Esophagus muscularis mucosa (tissue), 4 donors: ENCODE measurements at regions not wholly inside any gene's neighbourhood (a gene's known extent, or its start where the extent isn't known, plus 50 kb on each side); places are given as distances from the start of the nearest gene placed in this dataset.

Experiments used
- EP300 ChIP-seq: sonication (generic); formaldehyde crosslinking; IDR thresholded peaks from one replicate; pipeline ENCODE4 v1.6.1; 2017; ENCODE audit warnings: antibody characterized with exemption
- POLR2A ChIP-seq: fragments of 450-650 bp; IDR thresholded peaks from one replicate; pipeline ENCODE4 v1.6.1; 2017; ENCODE audit warnings: antibody characterized with exemption, moderate library complexity, mild to moderate bottlenecking, low read depth
- POLR2AphosphoS5 ChIP-seq, 2 donors: sonication (generic); formaldehyde crosslinking; IDR thresholded peaks; one replicate each; pipeline ENCODE4 v1.6.1; 2017; ENCODE audit warnings: antibody characterized with exemption in 2 of 2
- TF ChIP-seq, protein P1 (sequence below), 3 experiments: fragments of 200-600 bp in 2 of 3; fragments of 450-650 bp in 1 of 3; sonication (generic) in 2 of 3; IDR thresholded peaks; one replicate each; pipeline ENCODE4 v1.5.1; 2017 to 2019; ENCODE audit warnings: antibody characterized with exemption in 3 of 3, mild to moderate bottlenecking in 2 of 3, moderate library complexity in 1 of 3

GRCh38 chr10:64867501-64867962 lies 1346.3 kb downstream of the REEP3 start:
- TF ChIP-seq, protein P1, sequence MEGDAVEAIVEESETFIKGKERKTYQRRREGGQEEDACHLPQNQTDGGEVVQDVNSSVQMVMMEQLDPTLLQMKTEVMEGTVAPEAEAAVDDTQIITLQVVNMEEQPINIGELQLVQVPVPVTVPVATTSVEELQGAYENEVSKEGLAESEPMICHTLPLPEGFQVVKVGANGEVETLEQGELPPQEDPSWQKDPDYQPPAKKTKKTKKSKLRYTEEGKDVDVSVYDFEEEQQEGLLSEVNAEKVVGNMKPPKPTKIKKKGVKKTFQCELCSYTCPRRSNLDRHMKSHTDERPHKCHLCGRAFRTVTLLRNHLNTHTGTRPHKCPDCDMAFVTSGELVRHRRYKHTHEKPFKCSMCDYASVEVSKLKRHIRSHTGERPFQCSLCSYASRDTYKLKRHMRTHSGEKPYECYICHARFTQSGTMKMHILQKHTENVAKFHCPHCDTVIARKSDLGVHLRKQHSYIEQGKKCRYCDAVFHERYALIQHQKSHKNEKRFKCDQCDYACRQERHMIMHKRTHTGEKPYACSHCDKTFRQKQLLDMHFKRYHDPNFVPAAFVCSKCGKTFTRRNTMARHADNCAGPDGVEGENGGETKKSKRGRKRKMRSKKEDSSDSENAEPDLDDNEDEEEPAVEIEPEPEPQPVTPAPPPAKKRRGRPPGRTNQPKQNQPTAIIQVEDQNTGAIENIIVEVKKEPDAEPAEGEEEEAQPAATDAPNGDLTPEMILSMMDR (IDR thresholded peaks at IDR 0.05), result no peak
- TF ChIP-seq POLR2A, result no peak
- no peak for TF ChIP-seq EP300
- no peak for TF ChIP-seq POLR2AphosphoS5 (IDR thresholded peaks at IDR 0.05)
